C4-2B (cell line): ENCODE measurements at regions not wholly inside any gene's neighbourhood (a gene's known extent, or its start where the extent isn't known, plus 50 kb on each side); places are given as distances from the start of the nearest gene placed in this dataset.

Experiments
- CTCF ChIP-seq: fragments of 450-650 bp; conservative IDR thresholded peaks from 2 replicates; pipeline ENCODE4 v1.5.1; 2017; ENCODE audit warnings: mild to moderate bottlenecking
- ZFX ChIP-seq: fragments of 450-650 bp; IDR thresholded peaks from 2 replicates; pipeline ENCODE4 v1.6.1; 2017

GRCh38 chr14:25222256-25222655, 172.3 kb upstream of the STXBP6 start:
- TF ChIP-seq CTCF (no peak), ZFX (no peak)
